Panc1 (cell line): ENCODE measurements at regions not wholly inside any gene's neighbourhood (a gene's known extent, or its start where the extent isn't known, plus 50 kb on each side); places are given as distances from the start of the nearest gene placed in this dataset.

ENCODE experiments used
- ATAC-seq: fragments of 200-7000 bp; cut with Tn5 transposase; 2 replicates; pipeline ENCODE4 v1.9.1; 2020; ENCODE audit warnings: mild to moderate bottlenecking, moderate library complexity
- BruUV-seq: library from RNA; stranded (reverse); fragments of 400-500 nt; replicated peaks from 2 replicates; lab custom pipeline; 2021; lab: Mats Ljungman, UMichigan
- CTCF ChIA-PET: fragments of 300-600 bp; sonication (Branson Sonifier 250); formaldehyde crosslinking; loops from one replicate; lab custom pipeline; 2022; ENCODE audit warnings: antibody characterized with exemption; lab: Charles Lee
- POLR2A ChIA-PET: fragments of 300-600 bp; sonication (Branson Sonifier 250); formaldehyde crosslinking; loops from one replicate; lab custom pipeline; 2022; ENCODE audit warnings: antibody characterized with exemption; lab: Charles Lee
- DNase-seq: peaks from one replicate; pipeline ENCODE4 v3.0.0-alpha.2; 2010; ENCODE audit warnings: low read depth, low spot score
- H3K27ac ChIP-seq: 2 replicates; pipeline ENCODE4 v1.5.1; 2011; ENCODE audit warnings: mild to moderate bottlenecking, low read length, inconsistent platforms
- H3K27me3 ChIP-seq: fragments of 200-500 bp; sonication (Bioruptor generic); 2 replicates; pipeline ENCODE4 v1.6.0; 2014; ENCODE audit warnings: low read length, inconsistent platforms; ENCODE audit not compliant: control insufficient read depth, insufficient read depth
- H3K36me3 ChIP-seq: fragments of 200-500 bp; sonication (Bioruptor generic); 2 replicates; pipeline ENCODE4 v1.5.1; 2014; ENCODE audit warnings: inconsistent platforms, mild to moderate bottlenecking, low read length, moderate library complexity; ENCODE audit not compliant: control insufficient read depth, insufficient read depth
- H3K4me1 ChIP-seq: 2 replicates; pipeline ENCODE4 v1.5.1; 2011; ENCODE audit warnings: inconsistent platforms, mild to moderate bottlenecking, low read length, moderate library complexity; ENCODE audit not compliant: control insufficient read depth, insufficient read depth
- H3K4me3 ChIP-seq, 2 experiments: 2 replicates each; pipeline ENCODE4 v1.5.1; 2011 to 2012; ENCODE audit warnings: low read depth in 2 of 2, low read length in 2 of 2, mild to moderate bottlenecking in 2 of 2, inconsistent platforms in 1 of 2, moderate library complexity in 1 of 2
- H3K9me3 ChIP-seq: fragments of 200-500 bp; sonication (Bioruptor generic); 2 replicates; pipeline ENCODE4 v1.5.1; 2014; ENCODE audit warnings: low read depth, mild to moderate bottlenecking, inconsistent platforms, low read length, moderate library complexity; ENCODE audit not compliant: control insufficient read depth, insufficient read depth
- CTCF ChIP-seq: fragments of 450-650 bp; IDR thresholded peaks from 2 replicates; pipeline ENCODE4 v1.5.1; 2017; ENCODE audit warnings: mild to moderate bottlenecking
- POLR2AphosphoS5 ChIP-seq: IDR thresholded peaks from 2 replicates; pipeline ENCODE4 v1.6.1; 2012; ENCODE audit warnings: mild to moderate bottlenecking, low read depth, low read length, moderate library complexity
- REST ChIP-seq, 2 experiments: IDR thresholded peaks; 2 replicates each; pipeline ENCODE4 v1.6.1; 2011 to 2012; ENCODE audit warnings: low read depth in 2 of 2, control low read depth in 1 of 2, low read length in 1 of 2, mild to moderate bottlenecking in 1 of 2, moderate library complexity in 1 of 2; ENCODE audit not compliant: insufficient read depth in 1 of 2
- SIN3A ChIP-seq: IDR thresholded peaks from 2 replicates; pipeline ENCODE4 v1.6.1; 2012; ENCODE audit warnings: low read depth, mild to moderate bottlenecking, low read length, moderate library complexity, borderline replicate concordance; ENCODE audit not compliant: insufficient read depth
- TCF7L2 ChIP-seq: IDR thresholded peaks from 2 replicates; pipeline ENCODE4 v1.6.1; 2011; ENCODE audit warnings: mild to moderate bottlenecking, low read depth, low read length, inconsistent platforms
- in situ Hi-C: cut with HindIII; loops from 2 replicates; pipeline ENCODE4 v1.10.0; 2016; ENCODE audit warnings: low sequenced_read_pairs, low pct_unique_long_range_greater_than_20kb
- intact Hi-C: fragments of 100-400 bp; cut with micrococcal nuclease; formaldehyde crosslinking; loops from one replicate; pipeline ENCODE4 v1.10.0; 2022; ENCODE audit not compliant: unreplicated experiment

- Histone ChIP-seq H3K4me1 (no peaks in the 10 kb centered on the region), H3K27me3 (no peaks in the 10 kb centered on the region), H3K4me3 (no peak overlapping the region), H3K36me3 (no peaks in the 10 kb centered on the region), H3K9me3 (no peaks in the 10 kb centered on the region), H3K27ac (no peak overlapping the region)
- BruUV-seq: no TSS peak
- in situ Hi-C loops (no loop called here), intact Hi-C loops (no loop called here)
- DNase-seq (no peak), ATAC-seq (no peak)
- TF ChIP-seq POLR2AphosphoS5: no peak
- TF ChIP-seq REST (IDR thresholded peaks at IDR 0.05; ENCODE audit: insufficient read depth in 1 of 2, low read depth in 2 of 2, low read length in 1 of 2): no peak
- POLR2A ChIA-PET: no interaction called here
- CTCF ChIA-PET: no interaction called here
These were observed 81.2 kb upstream of the SASH1 start for GRCh38 chr6:148261470-148261869.

GRCh38 chr6:148263010-148263409 is 79.6 kb upstream of the SASH1 start:
- BruUV-seq: no TSS peak
- no peaks in the 10 kb centered on the region for H3K9me3 ChIP-seq
- H3K27me3 ChIP-seq: no peaks in the 10 kb centered on the region
- POLR2A ChIA-PET: no interaction called here
- no peak overlapping the region for H3K4me3 ChIP-seq
- in situ Hi-C loops (no loop called here), intact Hi-C loops (no loop called here)
- no peaks in the 10 kb centered on the region for H3K36me3 ChIP-seq
- no peak for ATAC-seq
- CTCF ChIA-PET: no interaction called here
- no peak overlapping the region for H3K27ac ChIP-seq
- H3K4me1 ChIP-seq: no peaks in the 10 kb centered on the region
- no peak for DNase-seq
- no peak for TF ChIP-seq TCF7L2
- no peak for TF ChIP-seq CTCF
- no peak for TF ChIP-seq SIN3A
- no peak for TF ChIP-seq REST (IDR thresholded peaks at IDR 0.05; ENCODE audit: insufficient read depth in 1 of 2, low read depth in 2 of 2, low read length in 1 of 2)
- no peak for TF ChIP-seq POLR2AphosphoS5
